ENCODE measurements at regions not wholly inside any gene's neighbourhood (a gene's known extent, or its start where the extent isn't known, plus 50 kb on each side); places are given as distances from the start of the nearest gene placed in this dataset.

DNA sequence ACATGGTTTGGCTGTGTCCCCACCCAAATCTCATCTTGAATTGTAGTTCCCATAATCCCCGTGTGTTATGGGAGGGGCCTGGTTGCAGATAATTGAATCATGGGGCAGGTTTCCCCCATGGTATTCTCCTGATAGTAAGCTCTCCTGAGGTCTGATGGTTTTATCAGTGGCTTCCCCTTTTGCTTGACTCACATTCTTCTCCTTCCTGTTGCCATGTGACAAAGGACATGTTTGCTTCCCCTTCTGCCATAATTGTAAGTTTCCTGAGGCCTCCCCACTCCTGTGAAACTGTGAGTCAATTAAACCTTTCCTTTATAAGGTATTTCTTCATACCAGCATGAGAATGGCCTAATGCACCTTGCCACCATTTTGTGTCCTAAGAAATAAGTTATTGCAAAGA lies 415.0 kb downstream of the COL11A1 start:
- TF ChIP-seq FOXM1 (IDR thresholded peaks at IDR 0.05; ENCODE audit: borderline replicate concordance, low read depth): no peak
- TF ChIP-seq TEAD4 (IDR thresholded peaks at IDR 0.05): no peak
